GM10266 (cell line): ENCODE measurements at regions not wholly inside any gene's neighbourhood (a gene's known extent, or its start where the extent isn't known, plus 50 kb on each side); places are given as distances from the start of the nearest gene placed in this dataset.

Experiments used
- DNase-seq: peaks from one replicate; pipeline ENCODE4 v3.0.0; 2012; ENCODE audit errors: extremely low spot score
- CTCF ChIP-seq: IDR thresholded peaks from 2 replicates; pipeline ENCODE4 v1.5.1; 2012; ENCODE audit warnings: mild to moderate bottlenecking, low read depth; ENCODE audit not compliant: control insufficient read depth, insufficient read depth; ENCODE audit errors: missing control alignments

- no peak for TF ChIP-seq CTCF
- DNase-seq, result no peak
Observed at GRCh38 chrX:40188573-40189417, 91.0 kb upstream of the BCOR start.

GRCh38 chrX:40184968-40185367, 87.2 kb upstream of the BCOR start:
- DNase-seq, result no peak
- no peak for TF ChIP-seq CTCF

- no peak for TF ChIP-seq CTCF
- no peak for DNase-seq
Observed at GRCh38 chrX:40182615-40183014, 84.9 kb upstream of the BCOR start.

GRCh38 chrX:40182095-40182494, 84.3 kb upstream of the BCOR start:
- no peak for DNase-seq
- TF ChIP-seq CTCF, result no peak

- TF ChIP-seq CTCF, result no peak
Observed at GRCh38 chrX:40179283-40179682, 81.5 kb upstream of the BCOR start.

GRCh38 chrX:40177942-40178715, 80.4 kb upstream of the BCOR start:
- no peak for DNase-seq
- no peak for TF ChIP-seq CTCF

More at GRCh38 chrX:40179283-40179682, 81.5 kb upstream of the BCOR start:
- no peak for DNase-seq

- TF ChIP-seq CTCF, result no peak
- no peak for DNase-seq
Observed at GRCh38 chrX:40177489-40177888, 79.7 kb upstream of the BCOR start.
